IMR-90 (cell line): ENCODE measurements at regions not wholly inside any gene's neighbourhood (a gene's known extent, or its start where the extent isn't known, plus 50 kb on each side); places are given as distances from the start of the nearest gene placed in this dataset.

Experiments
- ATAC-seq: fragments of 200-7000 bp; cut with Tn5 transposase; 2 replicates; pipeline ENCODE4 v1.9.1; 2020; ENCODE audit warnings: low read depth, mild to moderate bottlenecking, moderate library complexity
- BruUV-seq: library from RNA; stranded (reverse); fragments of 400-500 nt; replicated peaks from 2 replicates; lab custom pipeline; 2021; lab: Mats Ljungman, UMichigan
- CTCF ChIA-PET: fragments of 300-600 bp; formaldehyde crosslinking; extraction: SDS; loops from one replicate; lab custom pipeline; 2021; ENCODE audit warnings: antibody characterized with exemption; lab: Yijun Ruan, JAX
- POLR2A ChIA-PET: fragments of 300-600 bp; sonication (Branson Sonifier 250); formaldehyde crosslinking; loops from one replicate; lab custom pipeline; 2022; ENCODE audit warnings: antibody characterized with exemption; ENCODE audit not compliant: unreplicated experiment; lab: Charles Lee
- DNase-seq: peaks from one replicate; pipeline ENCODE4 v3.0.0; 2013
- H2AFZ ChIP-seq: replicated peaks from 2 replicates; pipeline ENCODE3; 2013; ENCODE audit warnings: low read length, mild to moderate bottlenecking; ENCODE audit not compliant: poor library complexity
- H2AK5ac ChIP-seq: 2 replicates; pipeline ENCODE4 v1.6.1; 2013; ENCODE audit warnings: low read depth, low read length, inconsistent platforms
- H2AK9ac ChIP-seq: replicated peaks from 2 replicates; pipeline ENCODE3; 2013; ENCODE audit warnings: mild to moderate bottlenecking, low read depth, low read length, moderate library complexity; ENCODE audit not compliant: poor library complexity
- H2BK120ac ChIP-seq: 2 replicates; pipeline ENCODE4 v1.6.1; 2013; ENCODE audit warnings: low read depth, low read length, inconsistent platforms
- H2BK15ac ChIP-seq: 3 replicates; pipeline ENCODE4 v1.6.1; 2013; ENCODE audit warnings: low read depth, low read length, inconsistent platforms
- H2BK20ac ChIP-seq: 2 replicates; pipeline ENCODE4 v1.6.1; 2013; ENCODE audit warnings: low read depth, mild to moderate bottlenecking, inconsistent platforms, low read length, moderate library complexity
- H2BK5ac ChIP-seq: 2 replicates; pipeline ENCODE4 v1.6.1; 2013; ENCODE audit warnings: mild to moderate bottlenecking, low read depth, low read length, inconsistent platforms; ENCODE audit not compliant: poor library complexity, severe bottlenecking
- H3K14ac ChIP-seq: replicated peaks from 2 replicates; pipeline ENCODE4 v1.6.1; 2013; ENCODE audit warnings: low read depth, low read length, inconsistent platforms
- H3K18ac ChIP-seq: 2 replicates; pipeline ENCODE4 v1.6.1; 2013; ENCODE audit warnings: low read depth, low read length, control low read depth
- H3K23ac ChIP-seq: 2 replicates; pipeline ENCODE4 v1.6.1; 2013; ENCODE audit warnings: low read depth, low read length, inconsistent platforms
- H3K27ac ChIP-seq: 2 replicates; pipeline ENCODE4 v1.5.1; 2013; ENCODE audit warnings: mild to moderate bottlenecking, control low read depth, low read length; ENCODE audit not compliant: insufficient read depth
- H3K27me3 ChIP-seq: 2 replicates; pipeline ENCODE4 v1.6.1; 2013; ENCODE audit warnings: low read length; ENCODE audit not compliant: control insufficient read depth, insufficient read depth
- H3K36me3 ChIP-seq: 2 replicates; pipeline ENCODE4 v1.6.1; 2013; ENCODE audit warnings: low read length, mixed read lengths; ENCODE audit not compliant: control insufficient read depth, insufficient read depth
- H3K4ac ChIP-seq: 2 replicates; pipeline ENCODE4 v1.6.1; 2013; ENCODE audit warnings: low read depth, low read length, inconsistent platforms
- H3K4me1 ChIP-seq: 2 replicates; pipeline ENCODE4 v1.6.1; 2013; ENCODE audit warnings: low read length, mixed read lengths; ENCODE audit not compliant: control insufficient read depth, insufficient read depth
- H3K4me2 ChIP-seq: 2 replicates; pipeline ENCODE4 v1.6.1; 2013; ENCODE audit warnings: low read depth, mild to moderate bottlenecking, control low read depth, low read length, moderate library complexity
- H3K4me3 ChIP-seq: 2 replicates; pipeline ENCODE4 v1.5.1; 2013; ENCODE audit warnings: low read depth, mild to moderate bottlenecking, control low read depth, low read length, moderate library complexity; ENCODE audit not compliant: insufficient read depth
- H3K56ac ChIP-seq: 2 replicates; pipeline ENCODE4 v1.6.1; 2013; ENCODE audit warnings: low read length, inconsistent platforms; ENCODE audit not compliant: insufficient read depth; ENCODE audit errors: extremely low read depth
- H3K79me1 ChIP-seq, 2 experiments: 2 replicates each; pipeline ENCODE4 v1.6.1; 2013; ENCODE audit warnings: low read length in 2 of 2, inconsistent platforms in 1 of 2, low read depth in 1 of 2
- H3K9ac ChIP-seq: 2 replicates; pipeline ENCODE4 v1.6.1; 2013; ENCODE audit warnings: low read depth, low read length, control low read depth
- H3K9me1 ChIP-seq: 2 replicates; pipeline ENCODE4 v1.6.1; 2013; ENCODE audit warnings: low read length, inconsistent platforms; ENCODE audit not compliant: insufficient read depth
- H3K9me3 ChIP-seq: 2 replicates; pipeline ENCODE4 v1.6.1; 2013; ENCODE audit warnings: low read length; ENCODE audit not compliant: control insufficient read depth, insufficient read depth
- H4K20me1 ChIP-seq: 2 replicates; pipeline ENCODE4 v1.6.1; 2013; ENCODE audit warnings: low read length, inconsistent platforms; ENCODE audit not compliant: insufficient read depth
- H4K5ac ChIP-seq: 2 replicates; pipeline ENCODE4 v1.6.1; 2013; ENCODE audit warnings: mild to moderate bottlenecking, low read depth, low read length, control low read depth
- H4K8ac ChIP-seq, 2 experiments: 2 replicates each; pipeline ENCODE4 v1.6.1; 2013; ENCODE audit warnings: low read depth in 2 of 2, low read length in 2 of 2, control low read depth in 1 of 2, inconsistent platforms in 1 of 2
- H4K91ac ChIP-seq: 2 replicates; pipeline ENCODE4 v1.6.1; 2013; ENCODE audit warnings: low read depth, low read length, inconsistent platforms; ENCODE audit not compliant: insufficient read depth
- BHLHE40 ChIP-seq: fragments of 150-350 bp; IDR thresholded peaks from 2 replicates; pipeline ENCODE4 v1.6.1; 2016; ENCODE audit warnings: mild to moderate bottlenecking, low read depth, low read length
- CEBPB ChIP-seq: IDR thresholded peaks from 2 replicates; pipeline ENCODE4 v1.6.1; 2012; ENCODE audit warnings: low read depth, low read length, improper control_type of control experiment
- CHD1 ChIP-seq: IDR thresholded peaks from 2 replicates; pipeline ENCODE4 v1.6.1; 2012; ENCODE audit warnings: low read depth, low read length, improper control_type of control experiment
- FOS ChIP-seq: fragments of 150-350 bp; IDR thresholded peaks from 2 replicates; pipeline ENCODE4 v1.6.1; 2016; ENCODE audit warnings: low read depth, low read length
- MAFK ChIP-seq: IDR thresholded peaks from 2 replicates; pipeline ENCODE4 v1.6.1; 2012; ENCODE audit warnings: low read depth, low read length, improper control_type of control experiment
- MAZ ChIP-seq: IDR thresholded peaks from 2 replicates; pipeline ENCODE4 v1.6.1; 2012; ENCODE audit warnings: low read depth, mild to moderate bottlenecking, low read length, improper control_type of control experiment, moderate library complexity, borderline replicate concordance
- MXI1 ChIP-seq: IDR thresholded peaks from 2 replicates; pipeline ENCODE4 v1.6.1; 2012; ENCODE audit warnings: low read depth, mild to moderate bottlenecking, low read length, moderate library complexity, borderline replicate concordance
- RAD21 ChIP-seq: IDR thresholded peaks from 2 replicates; pipeline ENCODE4 v1.6.1; 2012; ENCODE audit warnings: low read length, improper control_type of control experiment
- RCOR1 ChIP-seq: IDR thresholded peaks from 2 replicates; pipeline ENCODE4 v1.6.1; 2012; ENCODE audit warnings: mild to moderate bottlenecking, low read length, improper control_type of control experiment; ENCODE audit not compliant: insufficient replicate concordance
- SMC3 ChIP-seq: fragments of 150-350 bp; IDR thresholded peaks from 2 replicates; pipeline ENCODE4 v1.6.1; 2016; ENCODE audit warnings: low read depth, mild to moderate bottlenecking, antibody characterized with exemption, low read length, moderate library complexity
- WGBS, 2 experiments: methylation state at CpG; one replicate each; pipeline versions ENCODE4 v1.1.5 to v1.1.7; 2013; ENCODE audit warnings: missing lambda C conversion rate in 2 of 2; ENCODE audit not compliant: insufficient read length in 1 of 2; ENCODE audit errors: extremely low coverage in 2 of 2; 5-methylcytosine and 5-hydroxymethylcytosine counted together
- dilution Hi-C: fragments of 300-500 bp; cut with HindIII; formaldehyde crosslinking; loops from one replicate; pipeline ENCODE4 v1.14.3; 2018; ENCODE audit warnings: low sequenced_read_pairs; ENCODE audit not compliant: unreplicated experiment
- in situ Hi-C: fragments of 300-500 bp; cut with MboI; formaldehyde crosslinking; loops from 3 replicates; pipeline ENCODE4 v1.14.3; 2019; ENCODE audit warnings: low sequenced_read_pairs, inconsistent platforms, mixed read lengths
- intact Hi-C: fragments of 100-400 bp; cut with micrococcal nuclease; formaldehyde crosslinking; loops from 2 replicates; pipeline ENCODE4 v1.10.0; 2022
- TF ChIP-seq, protein P1 (sequence below): fragments of 150-350 bp; IDR thresholded peaks from 2 replicates; pipeline ENCODE4 v1.6.1; 2017; ENCODE audit warnings: mild to moderate bottlenecking, antibody characterized with exemption, low read length, low read depth

DNA sequence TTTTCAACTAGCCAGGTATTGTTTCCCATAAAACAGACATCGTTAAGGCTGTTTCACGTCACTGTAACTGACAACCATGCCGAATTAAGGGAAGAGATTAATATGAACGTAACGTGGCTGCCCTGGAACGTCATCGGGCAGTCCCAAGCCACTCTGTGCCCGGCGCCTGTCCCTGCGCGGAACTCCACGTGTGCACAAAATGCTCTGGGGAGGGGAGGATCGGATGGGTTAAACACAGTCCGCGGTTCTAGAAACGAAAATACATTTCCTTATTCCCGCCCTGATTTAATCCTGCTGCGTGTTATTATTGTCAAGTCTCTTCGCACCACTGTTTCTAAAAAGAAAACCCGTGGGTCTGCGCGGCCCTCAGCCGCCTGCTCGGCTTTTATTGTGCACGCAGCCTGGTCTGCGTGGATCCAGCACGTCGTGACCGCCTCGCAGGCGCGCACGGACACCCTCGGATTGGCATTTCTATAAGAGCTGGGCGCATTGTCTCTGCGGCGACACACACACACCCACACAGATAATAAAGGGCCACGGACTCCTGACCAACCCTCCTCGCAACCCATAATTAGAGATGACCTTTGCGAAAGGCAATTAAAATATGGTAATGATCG is 69.6 kb upstream of the BCOR start:
- Histone ChIP-seq H3K36me3 (no peaks in the 10 kb centered on the region), H3K4me2 (no peak overlapping the region), H4K91ac (no peak overlapping the region), H2AK9ac (no peak overlapping the region), H2BK120ac (no peak overlapping the region), H4K20me1 (no peaks in the 10 kb centered on the region), H3K4ac (no peak overlapping the region), H2AK5ac (no peak overlapping the region), H2BK15ac (0 out of 3 replicates have a peak overlapping the region, but pooled peaks have one; percentile 17), H3K18ac (no peak overlapping the region), H3K27me3 (peaks cover 19% of the 10 kb centered on the region), H3K27ac (no peak overlapping the region), H4K8ac (no peak overlapping the region), H3K4me1 (no peaks in the 10 kb centered on the region; the same call in 1 of the 2 replicates), H3K9me3 (no peaks in the 10 kb centered on the region), H2BK5ac (no peak overlapping the region), H3K14ac (no peak overlapping the region), H2BK20ac (no peak overlapping the region), H3K56ac (no peak overlapping the region), H3K79me1 (no peaks in the 10 kb centered on the region), H3K9ac (no peak overlapping the region), H3K9me1 (no peaks in the 10 kb centered on the region), H2AFZ (peak overlapping the region; percentile 18), H3K23ac (no peak overlapping the region), H3K4me3 (no peak overlapping the region), H4K5ac (no peak overlapping the region)
- ChIA-PET POLR2A (no interaction called here), CTCF (no interaction called here)
- dilution Hi-C loops (no loop called here), in situ Hi-C loops (no loop called here), intact Hi-C loops (loop anchor here (10.0 kb wide), 1 partner anchor 513 kb away; no protein-coding TSS in a partner anchor)
- no peak for ATAC-seq
- WGBS, 2 experiments: 18% methylated on average over 4 of the region's 41 CpGs; no CpG with 5 or more reads in 1 of the 2 experiments
- DNase-seq: no peak
- TF ChIP-seq MAFK (no peak), CEBPB (no peak), SMC3 (no peak), MXI1 (no peak), RCOR1 (no peak), CHD1 (no peak), BHLHE40 (no peak), FOS (no peak), MAZ (no peak), RAD21 (no peak)
- TF ChIP-seq, protein P1, sequence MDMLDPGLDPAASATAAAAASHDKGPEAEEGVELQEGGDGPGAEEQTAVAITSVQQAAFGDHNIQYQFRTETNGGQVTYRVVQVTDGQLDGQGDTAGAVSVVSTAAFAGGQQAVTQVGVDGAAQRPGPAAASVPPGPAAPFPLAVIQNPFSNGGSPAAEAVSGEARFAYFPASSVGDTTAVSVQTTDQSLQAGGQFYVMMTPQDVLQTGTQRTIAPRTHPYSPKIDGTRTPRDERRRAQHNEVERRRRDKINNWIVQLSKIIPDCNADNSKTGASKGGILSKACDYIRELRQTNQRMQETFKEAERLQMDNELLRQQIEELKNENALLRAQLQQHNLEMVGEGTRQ: no peak
- no TSS peak for BruUV-seq
